ENCODE measurements at regions not wholly inside any gene's neighbourhood (a gene's known extent, or its start where the extent isn't known, plus 50 kb on each side); places are given as distances from the start of the nearest gene placed in this dataset.

DNA sequence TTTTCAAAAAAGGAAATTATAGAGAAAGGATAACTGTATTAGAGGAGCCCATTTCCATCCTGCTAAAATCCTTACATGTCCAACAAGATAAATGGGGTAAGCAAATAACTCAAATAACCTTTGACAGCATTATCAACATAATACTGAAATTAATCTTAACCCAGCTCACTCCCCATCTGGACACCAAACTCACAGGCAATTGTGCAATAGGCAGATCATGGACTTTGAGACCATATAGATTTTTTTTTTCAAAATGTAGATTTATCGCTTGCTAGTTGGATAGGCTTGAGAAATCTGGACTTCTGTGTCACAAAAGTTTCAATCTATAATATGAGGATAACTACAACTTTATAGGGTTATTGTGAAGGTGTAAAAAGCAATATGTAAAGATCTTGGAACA is 134.4 kb upstream of the ASCC3 start:
- TF ChIP-seq ZNF274 (IDR thresholded peaks at IDR 0.05; ENCODE audit: low read depth, low read length) (no peak), YY1 (IDR thresholded peaks at IDR 0.05; ENCODE audit: insufficient read depth, insufficient read length) (no peak)

Measured in NT2/D1 (cell line).